CD4-positive, alpha-beta T cell (primary cell): ENCODE measurements at regions not wholly inside any gene's neighbourhood (a gene's known extent, or its start where the extent isn't known, plus 50 kb on each side); places are given as distances from the start of the nearest gene placed in this dataset.
"Not testable (repeated sequence)": the region's sequence is repeated elsewhere in the genome, so short reads cannot be mapped to it uniquely, and the experiment has no call there.

ENCODE experiments used
- ATAC-seq: fragments of 200-7000 bp; cut with Tn5 transposase; one replicate; pipeline ENCODE4 v1.10.0; 2022; ENCODE audit warnings: mild to moderate bottlenecking; ENCODE audit not compliant: poor library complexity
- CTCF ChIA-PET: fragments of 350-600 bp; sonication (Branson Sonifier 250); formaldehyde crosslinking; loops from one replicate; lab custom pipeline; 2021; ENCODE audit warnings: antibody characterized with exemption, inconsistent platforms; lab: Charles Lee
- POLR2A ChIA-PET: fragments of 350-600 bp; sonication (Branson Sonifier 250); formaldehyde crosslinking; loops from one replicate; lab custom pipeline; 2021; ENCODE audit warnings: antibody characterized with exemption, inconsistent platforms; lab: Charles Lee
- DNase-seq, 14 experiments: peaks; one replicate each; pipeline ENCODE4 v3.0.0-alpha.2; 2013 to 2020; ENCODE audit warnings: mixed read lengths in 2 of 14
- H3K27ac ChIP-seq, 2 donors: one replicate each; pipeline versions ENCODE4 v1.5.1 to v1.7.0; 2013; ENCODE audit warnings: low read length in 2 of 2, low read depth in 1 of 2, mild to moderate bottlenecking in 1 of 2
- H3K27me3 ChIP-seq, 2 experiments: 1 replicate in 1 of 2; 2 replicates in 1 of 2; pipeline versions ENCODE4 v1.6.1 to v1.7.0; 2013; ENCODE audit warnings: low read length in 2 of 2, control low read depth in 1 of 2, mild to moderate bottlenecking in 1 of 2, moderate library complexity in 1 of 2; ENCODE audit not compliant: insufficient read depth in 2 of 2, control insufficient read depth in 1 of 2
- H3K36me3 ChIP-seq: one replicate; pipeline ENCODE4 v1.6.1; 2013; ENCODE audit warnings: low read length, control low read depth; ENCODE audit not compliant: insufficient read depth
- H3K4me1 ChIP-seq: one replicate; pipeline ENCODE4 v1.6.1; 2013; ENCODE audit warnings: low read length, control low read depth; ENCODE audit not compliant: insufficient read depth
- H3K4me3 ChIP-seq: one replicate; pipeline ENCODE4 v1.5.1; 2013; ENCODE audit warnings: mild to moderate bottlenecking, low read length, moderate library complexity
- H3K9me3 ChIP-seq, 2 experiments: 1 replicate in 1 of 2; 2 replicates in 1 of 2; pipeline versions ENCODE4 v1.6.1 to v1.7.0; 2013; ENCODE audit warnings: low read length in 2 of 2, mild to moderate bottlenecking in 2 of 2, control low read depth in 1 of 2, moderate library complexity in 1 of 2; ENCODE audit not compliant: control insufficient read depth in 1 of 2, insufficient read depth in 1 of 2
- H3K27ac Mint-ChIP-seq: one replicate; pipeline ENCODE4 v1.8.0; 2020; ENCODE audit warnings: mixed read lengths
- H3K27me3 Mint-ChIP-seq: one replicate; pipeline ENCODE4 v1.8.0; 2021; ENCODE audit warnings: mixed read lengths
- H3K36me3 Mint-ChIP-seq: one replicate; pipeline ENCODE4 v1.8.0; 2021; ENCODE audit warnings: low read depth, mixed read lengths
- H3K4me1 Mint-ChIP-seq: one replicate; pipeline ENCODE4 v1.8.0; 2021; ENCODE audit warnings: low read depth, mixed read lengths
- H3K4me3 Mint-ChIP-seq: one replicate; pipeline ENCODE4 v1.8.0; 2020; ENCODE audit warnings: mild to moderate bottlenecking, mixed read lengths
- H3K9me3 Mint-ChIP-seq: one replicate; pipeline ENCODE4 v1.8.0; 2020; ENCODE audit warnings: mixed read lengths
- intact Hi-C, 2 experiments: fragments of 100-400 bp; cut with DNase I in 1 of 2; cut with micrococcal nuclease in 1 of 2; formaldehyde crosslinking; loops; one replicate each; pipeline versions ENCODE4 v1.15.1 to v1.9.0; 2023 to 2025; cut with DNase I, micrococcal nuclease
- TF ChIP-seq, protein P1 (sequence below): fragments of 200-600 bp; IDR thresholded peaks from one replicate; pipeline ENCODE4 v1.8.0; 2022; ENCODE audit warnings: antibody characterized with exemption, mild to moderate bottlenecking

DNA sequence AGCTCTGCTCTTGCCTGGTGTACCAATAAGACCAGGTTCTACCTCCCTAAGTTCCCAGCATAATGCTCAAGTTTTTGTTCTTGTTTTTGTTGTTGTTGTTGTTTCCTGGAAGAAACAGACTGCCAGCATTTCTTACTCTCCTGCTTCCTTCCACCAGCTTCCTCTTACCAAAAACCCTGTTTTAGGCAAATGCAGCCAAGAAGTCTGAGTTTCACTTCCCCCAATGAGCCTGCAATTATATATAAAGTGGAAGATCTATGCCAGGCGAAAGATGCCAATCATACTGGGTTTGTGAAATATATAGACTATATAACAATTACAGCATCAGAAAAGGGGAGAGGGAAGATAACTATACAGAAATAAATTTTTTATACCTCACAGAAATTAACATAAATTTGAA is 931.5 kb upstream of the FAT3 start:
- Histone ChIP-seq H3K36me3 (no peaks in the 10 kb centered on the region), H3K9me3 (no peaks in the 10 kb centered on the region), H3K27me3 (no peaks in the 10 kb centered on the region), H3K27ac (no peak overlapping the region), H3K4me3 (no peak overlapping the region), H3K4me1 (no peaks in the 10 kb centered on the region)
- peaks cover 7% of the 10 kb centered on the region for H3K9me3 Mint-ChIP-seq
- ChIA-PET CTCF (no interaction called here), POLR2A (no interaction called here)
- intact Hi-C loops, result no loop called here
- no peaks in the 10 kb centered on the region for H3K36me3 Mint-ChIP-seq
- H3K4me1 Mint-ChIP-seq, result no peaks in the 10 kb centered on the region
- no peaks in the 10 kb centered on the region for H3K27me3 Mint-ChIP-seq
- no peak overlapping the region for H3K4me3 Mint-ChIP-seq
- TF ChIP-seq, protein P1, sequence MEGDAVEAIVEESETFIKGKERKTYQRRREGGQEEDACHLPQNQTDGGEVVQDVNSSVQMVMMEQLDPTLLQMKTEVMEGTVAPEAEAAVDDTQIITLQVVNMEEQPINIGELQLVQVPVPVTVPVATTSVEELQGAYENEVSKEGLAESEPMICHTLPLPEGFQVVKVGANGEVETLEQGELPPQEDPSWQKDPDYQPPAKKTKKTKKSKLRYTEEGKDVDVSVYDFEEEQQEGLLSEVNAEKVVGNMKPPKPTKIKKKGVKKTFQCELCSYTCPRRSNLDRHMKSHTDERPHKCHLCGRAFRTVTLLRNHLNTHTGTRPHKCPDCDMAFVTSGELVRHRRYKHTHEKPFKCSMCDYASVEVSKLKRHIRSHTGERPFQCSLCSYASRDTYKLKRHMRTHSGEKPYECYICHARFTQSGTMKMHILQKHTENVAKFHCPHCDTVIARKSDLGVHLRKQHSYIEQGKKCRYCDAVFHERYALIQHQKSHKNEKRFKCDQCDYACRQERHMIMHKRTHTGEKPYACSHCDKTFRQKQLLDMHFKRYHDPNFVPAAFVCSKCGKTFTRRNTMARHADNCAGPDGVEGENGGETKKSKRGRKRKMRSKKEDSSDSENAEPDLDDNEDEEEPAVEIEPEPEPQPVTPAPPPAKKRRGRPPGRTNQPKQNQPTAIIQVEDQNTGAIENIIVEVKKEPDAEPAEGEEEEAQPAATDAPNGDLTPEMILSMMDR, result no peak
- ATAC-seq (no peak), DNase-seq (no peak)
- H3K27ac Mint-ChIP-seq, result no peak overlapping the region

DNA sequence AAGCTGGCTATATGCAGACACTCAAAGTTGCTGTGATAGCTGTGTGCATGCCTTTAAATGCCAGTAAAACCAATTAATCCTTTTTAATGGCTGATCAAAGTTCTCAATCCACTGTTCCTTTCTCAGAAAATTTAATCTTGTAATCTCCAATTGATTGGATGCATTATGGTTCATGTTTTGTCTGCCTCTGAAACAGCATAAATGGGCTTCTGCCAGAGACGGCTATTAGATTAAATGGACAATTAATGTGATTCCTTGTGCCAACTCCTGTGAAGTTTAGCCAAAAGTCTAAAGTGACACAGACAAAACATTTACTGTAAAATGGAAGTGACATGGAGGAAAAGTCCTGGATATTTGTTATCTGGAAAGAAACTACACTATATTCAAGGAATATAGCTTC is 952.5 kb upstream of the FAT3 start:
- intact Hi-C loops, result no loop called here
- ChIA-PET POLR2A (no interaction called here), CTCF (no interaction called here)
- no peak overlapping the region for H3K27ac ChIP-seq
- no peak overlapping the region for H3K4me3 Mint-ChIP-seq
- DNase-seq, result no peak
- H3K27me3 Mint-ChIP-seq, result no peaks in the 10 kb centered on the region
- no peak for ATAC-seq
- peaks cover 0 to 9% of the 10 kb centered on the region in 2 experiments for H3K9me3 ChIP-seq
- no peak overlapping the region for H3K4me3 ChIP-seq
- TF ChIP-seq, protein P1, result no peak
- peaks cover 2% of the 10 kb centered on the region for H3K9me3 Mint-ChIP-seq
- H3K4me1 Mint-ChIP-seq, result no peaks in the 10 kb centered on the region
- no peaks in the 10 kb centered on the region for H3K36me3 ChIP-seq
- no peak overlapping the region for H3K27ac Mint-ChIP-seq
- H3K27me3 ChIP-seq, result no peaks in the 10 kb centered on the region
- no peaks in the 10 kb centered on the region for H3K36me3 Mint-ChIP-seq
- H3K4me1 ChIP-seq, result no peaks in the 10 kb centered on the region

DNA sequence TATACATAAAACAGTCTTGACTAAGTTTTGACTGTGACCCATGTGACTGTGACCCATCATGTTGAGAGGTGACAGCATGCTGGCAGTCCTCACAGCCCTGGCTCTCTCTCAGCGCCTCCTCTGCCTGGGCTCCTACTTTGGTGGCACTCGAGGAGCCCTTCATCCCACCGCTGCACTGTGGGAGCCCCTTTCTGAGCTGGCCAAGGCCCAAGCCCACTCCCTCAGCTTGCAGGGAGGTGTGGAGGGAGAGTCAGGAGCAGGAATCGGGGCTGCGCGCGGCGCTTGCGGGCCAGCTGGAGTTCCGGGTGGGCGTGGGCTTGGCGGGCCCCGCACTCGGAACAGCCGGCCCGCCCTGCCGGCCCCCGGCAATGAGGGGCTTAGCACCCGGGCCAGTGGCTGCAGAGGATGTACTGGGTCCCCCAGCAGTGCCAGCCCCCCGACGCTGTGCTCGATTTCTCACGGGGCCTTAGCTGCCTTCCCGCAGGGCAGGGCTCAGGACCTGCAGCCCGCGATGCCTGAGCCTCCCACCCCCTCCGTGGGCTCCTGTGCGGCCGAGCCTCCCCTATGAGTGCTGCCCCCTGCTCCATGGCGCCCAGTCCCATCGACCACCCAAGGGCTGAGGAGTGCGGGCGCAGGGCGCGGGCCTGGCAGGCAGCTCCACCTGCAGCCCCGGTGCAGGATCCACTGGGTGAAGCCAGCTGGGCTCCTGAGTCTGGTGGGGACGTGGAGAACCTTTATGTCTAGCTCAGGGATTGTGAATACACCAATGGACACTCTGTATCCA is 955.9 kb upstream of the FAT3 start:
- H3K27ac Mint-ChIP-seq, CTCF ChIA-PET, DNase-seq, H3K4me3 Mint-ChIP-seq, intact Hi-C loops, H3K27me3 ChIP-seq, H3K4me1 Mint-ChIP-seq, H3K9me3 ChIP-seq, H3K4me1 ChIP-seq, H3K4me3 ChIP-seq, POLR2A ChIA-PET, H3K27me3 Mint-ChIP-seq, ATAC-seq, H3K36me3 ChIP-seq, H3K27ac ChIP-seq, H3K9me3 Mint-ChIP-seq, H3K36me3 Mint-ChIP-seq: not testable (repeated sequence)

DNA sequence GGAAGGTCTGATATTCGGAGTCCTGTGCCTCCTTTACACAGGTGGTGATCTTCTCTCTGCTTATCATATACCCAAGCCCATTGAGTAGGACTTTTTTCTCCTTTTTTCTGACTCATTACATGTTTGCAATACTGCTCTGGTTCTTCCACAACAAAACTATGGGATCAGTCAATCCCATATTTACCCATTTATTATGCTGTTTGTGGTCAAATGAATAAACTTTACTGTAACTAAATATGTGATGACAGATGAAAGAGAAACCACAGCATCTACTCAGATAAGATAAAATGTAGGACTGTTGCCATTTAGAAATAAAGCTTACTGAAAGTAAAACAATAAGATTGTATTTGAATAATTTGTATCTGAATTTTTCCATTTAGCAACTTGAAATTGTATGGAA is 958.7 kb upstream of the FAT3 start:
- no peaks in the 10 kb centered on the region for H3K36me3 ChIP-seq
- H3K9me3 Mint-ChIP-seq, result no peaks in the 10 kb centered on the region
- H3K4me1 ChIP-seq, result no peaks in the 10 kb centered on the region
- no peaks in the 10 kb centered on the region for H3K27me3 Mint-ChIP-seq
- ATAC-seq (no peak), DNase-seq (no peak)
- intact Hi-C loops, result loop anchor here in 1 of 2 experiments (2.0 kb wide), 1 partner anchor 65 kb away; no protein-coding TSS in a partner anchor
- H3K36me3 Mint-ChIP-seq, result no peaks in the 10 kb centered on the region
- no peak overlapping the region for H3K27ac Mint-ChIP-seq
- no peak overlapping the region for H3K4me3 Mint-ChIP-seq
- TF ChIP-seq, protein P1, result no peak
- H3K27me3 ChIP-seq, result no peaks in the 10 kb centered on the region
- POLR2A ChIA-PET, result no interaction called here
- H3K9me3 ChIP-seq, result peaks cover 0 to 9% of the 10 kb centered on the region in 2 experiments
- CTCF ChIA-PET, result no interaction called here
- no peak overlapping the region for H3K4me3 ChIP-seq
- no peak overlapping the region for H3K27ac ChIP-seq
- H3K4me1 Mint-ChIP-seq, result no peaks in the 10 kb centered on the region
